Breast epithelium (tissue), 4 donors: ENCODE measurements at regions not wholly inside any gene's neighbourhood (a gene's known extent, or its start where the extent isn't known, plus 50 kb on each side); places are given as distances from the start of the nearest gene placed in this dataset.

Source experiments
- DNase-seq, 2 donors: peaks; one replicate each; pipeline ENCODE4 v3.0.0-alpha.2; 2019; ENCODE audit warnings: low spot score in 2 of 2
- H3K27ac ChIP-seq, 2 donors: fragments of 200-600 bp; sonication (generic) in 1 of 2; one replicate each; pipeline ENCODE4 v1.5.1; 2016 to 2019; ENCODE audit warnings: mild to moderate bottlenecking in 1 of 2
- H3K27me3 ChIP-seq, 2 donors: fragments of 200-600 bp; sonication (generic) in 1 of 2; one replicate each; pipeline versions ENCODE4 v1.5.1 to v1.6.0; 2017 to 2019; ENCODE audit warnings: control low read depth in 1 of 2, mild to moderate bottlenecking in 1 of 2
- H3K36me3 ChIP-seq: fragments of 200-600 bp; one replicate; pipeline ENCODE4 v1.5.1; 2019
- H3K4me1 ChIP-seq, 2 donors: fragments of 200-600 bp; sonication (generic); one replicate each; pipeline ENCODE4 v1.5.1; 2016 to 2019; ENCODE audit warnings: control low read depth in 1 of 2
- H3K4me3 ChIP-seq, 3 donors: fragments of 200-600 bp; sonication (generic); 1 replicate in 2 of 3; 2 replicates in 1 of 3; pipeline ENCODE4 v1.5.1; 2016 to 2019; ENCODE audit warnings: mild to moderate bottlenecking in 3 of 3, moderate library complexity in 2 of 3
- H3K9me3 ChIP-seq, 2 donors: fragments of 200-600 bp; sonication (generic) in 1 of 2; one replicate each; pipeline ENCODE4 v1.5.1; 2016 to 2019; ENCODE audit warnings: control low read depth in 1 of 2
- POLR2A ChIP-seq: fragments of 450-650 bp; IDR thresholded peaks from one replicate; pipeline ENCODE4 v1.6.1; 2016; ENCODE audit warnings: antibody characterized with exemption, mild to moderate bottlenecking, moderate library complexity
- POLR2AphosphoS5 ChIP-seq, 3 donors: sonication (generic); formaldehyde crosslinking; IDR thresholded peaks; one replicate each; pipeline ENCODE4 v1.6.1; 2017; ENCODE audit warnings: antibody characterized with exemption in 3 of 3
- intact Hi-C: fragments of 100-400 bp; cut with DNase I; formaldehyde crosslinking; loops from one replicate; pipeline ENCODE4 v1.15.1; 2023; ENCODE audit warnings: low total_unique reads
- TF ChIP-seq, protein P1 (sequence below), 3 donors: fragments of 450-650 bp; IDR thresholded peaks; one replicate each; pipeline ENCODE4 v1.5.1; 2016 to 2017; ENCODE audit warnings: antibody characterized with exemption in 3 of 3, mild to moderate bottlenecking in 3 of 3, moderate library complexity in 3 of 3

DNA sequence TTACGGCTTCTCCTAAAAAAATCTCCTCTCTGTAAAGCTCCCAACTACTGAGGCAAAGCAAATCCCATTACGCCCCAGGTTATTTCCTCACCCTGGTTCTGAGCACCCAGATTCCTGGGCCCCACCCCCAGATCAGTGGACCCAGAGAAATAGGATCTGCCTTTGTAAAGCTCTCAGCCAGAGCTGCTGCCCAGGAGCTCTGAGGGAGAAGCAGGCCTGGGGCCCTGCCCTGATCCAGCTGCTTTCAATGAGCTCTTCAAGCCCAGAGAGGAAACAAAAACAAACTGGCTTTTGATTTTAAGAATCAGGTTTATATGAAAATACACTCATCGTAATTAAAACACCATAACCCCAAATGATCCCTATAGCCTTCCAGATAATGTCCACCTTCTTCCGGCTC, 124.5 kb downstream of the C5orf15 start:
- no peaks in the 10 kb centered on the region for H3K9me3 ChIP-seq
- H3K27ac ChIP-seq: peak overlapping the region in 1 of 2 donors; percentile 7
- peaks cover 0 to 3% of the 10 kb centered on the region in 2 donors for H3K4me1 ChIP-seq
- peak in 1 of 2 donors; percentile 19 for DNase-seq
- H3K4me3 ChIP-seq: no peak overlapping the region
- intact Hi-C loops: no loop called here
- H3K27me3 ChIP-seq: no peaks in the 10 kb centered on the region
- no peak for TF ChIP-seq POLR2AphosphoS5 (IDR thresholded peaks at IDR 0.05)
- no peak for TF ChIP-seq POLR2A
- H3K36me3 ChIP-seq: no peaks in the 10 kb centered on the region

DNA sequence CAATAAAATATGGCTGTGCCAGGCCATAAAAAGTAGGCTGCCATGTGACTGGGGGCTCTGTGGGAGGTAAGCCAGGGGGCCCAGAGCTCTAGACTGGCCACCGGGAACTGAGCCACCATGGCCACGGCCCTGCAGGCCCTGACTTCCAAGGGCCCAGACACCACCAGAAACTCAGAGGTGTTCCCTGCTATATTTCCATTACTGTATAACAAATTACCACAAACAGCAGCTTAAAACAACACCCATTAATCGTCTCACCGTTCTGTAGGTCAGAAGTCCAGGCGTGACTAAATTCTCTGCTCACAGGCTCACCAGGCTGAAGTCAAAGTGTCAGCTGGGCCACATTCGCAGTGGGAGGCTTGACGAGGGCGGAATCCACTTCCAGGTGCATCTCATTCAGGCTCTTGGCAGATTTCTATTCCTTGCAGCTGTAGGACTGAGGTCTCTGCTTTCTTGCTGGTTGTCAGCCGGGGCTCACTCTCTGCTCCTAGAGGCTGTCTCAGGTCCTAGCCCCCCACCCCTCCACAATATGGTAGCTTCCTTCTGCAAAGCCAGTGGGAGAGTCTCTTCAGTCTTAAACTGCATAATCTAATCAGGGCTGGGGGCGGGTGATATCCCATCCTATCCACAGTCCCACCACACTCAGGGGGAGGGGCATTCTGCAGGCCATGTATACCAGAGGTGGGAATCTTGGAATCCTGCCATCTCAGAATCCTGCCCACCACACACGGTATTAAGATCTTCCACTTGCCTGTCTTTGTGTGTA, 125.4 kb downstream of the C5orf15 start:
- intact Hi-C loops: no loop called here
- H3K4me3 ChIP-seq: no peak overlapping the region
- H3K36me3 ChIP-seq: no peaks in the 10 kb centered on the region
- TF ChIP-seq POLR2A (no peak), POLR2AphosphoS5 (IDR thresholded peaks at IDR 0.05) (no peak)
- TF ChIP-seq, protein P1, sequence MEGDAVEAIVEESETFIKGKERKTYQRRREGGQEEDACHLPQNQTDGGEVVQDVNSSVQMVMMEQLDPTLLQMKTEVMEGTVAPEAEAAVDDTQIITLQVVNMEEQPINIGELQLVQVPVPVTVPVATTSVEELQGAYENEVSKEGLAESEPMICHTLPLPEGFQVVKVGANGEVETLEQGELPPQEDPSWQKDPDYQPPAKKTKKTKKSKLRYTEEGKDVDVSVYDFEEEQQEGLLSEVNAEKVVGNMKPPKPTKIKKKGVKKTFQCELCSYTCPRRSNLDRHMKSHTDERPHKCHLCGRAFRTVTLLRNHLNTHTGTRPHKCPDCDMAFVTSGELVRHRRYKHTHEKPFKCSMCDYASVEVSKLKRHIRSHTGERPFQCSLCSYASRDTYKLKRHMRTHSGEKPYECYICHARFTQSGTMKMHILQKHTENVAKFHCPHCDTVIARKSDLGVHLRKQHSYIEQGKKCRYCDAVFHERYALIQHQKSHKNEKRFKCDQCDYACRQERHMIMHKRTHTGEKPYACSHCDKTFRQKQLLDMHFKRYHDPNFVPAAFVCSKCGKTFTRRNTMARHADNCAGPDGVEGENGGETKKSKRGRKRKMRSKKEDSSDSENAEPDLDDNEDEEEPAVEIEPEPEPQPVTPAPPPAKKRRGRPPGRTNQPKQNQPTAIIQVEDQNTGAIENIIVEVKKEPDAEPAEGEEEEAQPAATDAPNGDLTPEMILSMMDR (IDR thresholded peaks at IDR 0.05): no peak
- H3K27me3 ChIP-seq: no peaks in the 10 kb centered on the region
- DNase-seq: peak in 1 of 2 donors; percentile 44
- no peak overlapping the region for H3K27ac ChIP-seq
- no peaks in the 10 kb centered on the region for H3K9me3 ChIP-seq
- H3K4me1 ChIP-seq: peaks cover 0 to 3% of the 10 kb centered on the region in 2 donors

DNA sequence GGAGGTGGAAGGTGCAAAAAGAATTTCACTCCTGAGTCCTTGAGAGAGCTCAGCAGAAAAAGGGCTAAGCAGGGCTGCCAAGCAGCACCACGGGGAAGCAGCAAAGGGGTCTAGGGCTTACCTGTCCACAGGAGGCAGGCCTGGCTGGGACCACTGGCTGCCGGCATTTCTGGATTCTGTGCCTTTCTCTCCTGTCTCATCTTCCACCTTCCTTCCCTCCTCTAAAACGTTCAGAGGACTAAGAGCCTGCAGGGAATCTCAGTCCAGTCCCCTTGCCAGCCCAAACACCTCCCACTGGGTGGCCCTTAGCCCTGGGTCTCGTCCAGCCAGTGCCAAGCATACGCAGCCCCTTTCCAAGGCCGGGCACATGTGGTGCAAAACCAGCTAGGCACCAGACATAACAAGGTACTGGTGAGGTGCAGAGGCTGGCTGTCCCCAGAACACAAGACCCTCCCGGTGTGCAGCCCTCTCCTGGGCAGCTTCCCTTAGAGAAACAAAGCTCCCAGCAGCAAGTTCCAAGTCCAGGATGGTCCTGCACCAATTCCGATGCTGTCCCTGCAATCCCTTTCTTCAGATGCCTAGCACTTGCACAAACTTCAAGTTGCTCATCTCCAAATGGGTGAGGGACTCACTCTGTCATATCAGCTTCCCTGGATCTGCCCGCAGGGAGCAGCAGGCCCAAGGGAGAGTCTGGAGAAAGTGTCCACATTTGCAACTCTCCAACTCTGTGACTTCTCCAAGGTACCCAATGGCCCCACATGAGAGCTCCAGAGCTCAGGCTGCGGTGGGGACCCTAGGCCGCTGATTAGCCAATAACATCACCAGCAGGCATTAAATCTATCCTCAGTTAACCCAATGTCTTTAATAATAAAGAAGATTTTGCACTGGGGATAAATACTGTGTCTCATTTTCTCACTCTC, 126.3 kb downstream of the C5orf15 start:
- Histone ChIP-seq H3K27ac (no peak overlapping the region), H3K36me3 (no peaks in the 10 kb centered on the region), H3K9me3 (no peaks in the 10 kb centered on the region), H3K4me3 (no peak overlapping the region), H3K27me3 (no peaks in the 10 kb centered on the region), H3K4me1 (peaks cover 0 to 3% of the 10 kb centered on the region in 2 donors)
- DNase-seq: peak in 1 of 2 donors; percentile 37
- intact Hi-C loops: no loop called here
- no peak for TF ChIP-seq POLR2A
- TF ChIP-seq, protein P1 (IDR thresholded peaks at IDR 0.05): no peak
- no peak for TF ChIP-seq POLR2AphosphoS5 (IDR thresholded peaks at IDR 0.05)

DNA sequence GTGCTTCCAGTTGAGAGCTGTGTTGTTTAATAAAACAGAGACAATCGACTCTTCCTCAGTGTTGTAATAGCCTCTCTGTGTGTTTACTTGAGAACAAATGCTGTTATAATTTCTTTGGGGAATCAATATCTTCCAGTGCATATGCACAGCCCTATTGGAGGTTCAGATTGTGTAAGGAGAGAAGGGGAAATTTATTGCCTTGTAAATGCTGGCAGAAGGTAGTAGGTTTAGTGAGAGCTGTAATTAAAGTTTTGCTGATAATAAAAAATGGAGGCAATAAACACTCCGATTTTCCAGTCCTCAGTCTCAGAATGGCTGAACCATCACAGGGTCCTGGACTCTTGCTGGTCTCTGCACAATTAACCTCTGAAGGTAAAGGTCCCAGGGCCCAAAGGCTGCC, 128.3 kb downstream of the C5orf15 start:
- H3K36me3 ChIP-seq: no peaks in the 10 kb centered on the region
- no peak for TF ChIP-seq POLR2AphosphoS5 (IDR thresholded peaks at IDR 0.05)
- TF ChIP-seq, protein P1 (IDR thresholded peaks at IDR 0.05): no peak
- no peak for TF ChIP-seq POLR2A
- no peaks in the 10 kb centered on the region for H3K27me3 ChIP-seq
- no peak for DNase-seq
- peaks cover 0 to 3% of the 10 kb centered on the region in 2 donors for H3K4me1 ChIP-seq
- H3K9me3 ChIP-seq: no peaks in the 10 kb centered on the region
- no peak overlapping the region for H3K4me3 ChIP-seq
- no peak overlapping the region for H3K27ac ChIP-seq
- intact Hi-C loops: no loop called here

DNA sequence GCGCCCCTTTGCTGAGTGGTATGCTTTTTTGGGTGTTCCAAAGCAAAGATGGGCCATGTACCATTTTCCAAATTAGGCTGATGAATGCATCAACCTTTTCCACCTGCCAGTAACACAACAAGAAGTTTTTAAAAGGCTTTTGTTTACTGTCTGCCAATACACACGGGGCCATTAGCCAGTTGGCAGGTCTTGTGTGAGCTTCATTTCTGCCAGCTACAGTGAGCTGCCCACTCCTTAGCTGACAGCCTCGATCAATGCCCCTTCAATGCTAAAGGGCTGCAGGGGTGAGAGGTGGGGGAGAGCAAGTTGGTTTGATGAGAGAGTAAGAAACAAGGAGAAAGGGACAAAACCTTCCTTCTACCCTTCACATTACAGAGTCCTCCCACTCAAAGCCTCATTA, 128.7 kb downstream of the C5orf15 start:
- H3K27ac ChIP-seq: no peak overlapping the region
- H3K4me1 ChIP-seq: peaks cover 0 to 3% of the 10 kb centered on the region in 2 donors
- H3K9me3 ChIP-seq: no peaks in the 10 kb centered on the region
- no peak for DNase-seq
- TF ChIP-seq POLR2A (no peak), POLR2AphosphoS5 (IDR thresholded peaks at IDR 0.05) (no peak)
- TF ChIP-seq, protein P1 (IDR thresholded peaks at IDR 0.05): no peak
- H3K36me3 ChIP-seq: no peaks in the 10 kb centered on the region
- H3K27me3 ChIP-seq: no peaks in the 10 kb centered on the region
- intact Hi-C loops: no loop called here
- no peak overlapping the region for H3K4me3 ChIP-seq
